ENCODE measurements at regions not wholly inside any gene's neighbourhood (a gene's known extent, or its start where the extent isn't known, plus 50 kb on each side); places are given as distances from the start of the nearest gene placed in this dataset.
"Not testable (repeated sequence)": the region's sequence is repeated elsewhere in the genome, so short reads cannot be mapped to it uniquely, and the experiment has no call there.

DNA sequence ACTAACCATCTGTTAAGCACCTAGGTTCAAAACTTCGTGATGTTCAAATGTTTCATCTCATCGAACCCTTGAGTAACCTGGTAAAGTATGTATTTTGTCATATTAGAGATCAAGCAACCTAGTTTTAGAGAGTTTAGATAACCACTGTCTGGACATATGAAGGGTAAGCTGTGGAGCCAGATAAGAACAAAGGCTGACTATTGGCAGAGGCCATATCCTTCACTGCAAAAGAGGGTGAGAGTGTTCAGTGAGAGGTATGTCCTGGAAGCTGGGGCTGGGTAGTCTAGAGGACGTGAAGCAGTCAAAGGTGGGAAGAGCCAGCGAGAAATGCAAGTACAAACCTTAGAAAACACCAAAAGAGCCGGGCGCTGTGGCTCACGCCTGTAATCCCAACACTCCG is 573.1 kb upstream of the KLF4 start:
- no peak for DNase-seq (ENCODE audit: low read depth)

DNA sequence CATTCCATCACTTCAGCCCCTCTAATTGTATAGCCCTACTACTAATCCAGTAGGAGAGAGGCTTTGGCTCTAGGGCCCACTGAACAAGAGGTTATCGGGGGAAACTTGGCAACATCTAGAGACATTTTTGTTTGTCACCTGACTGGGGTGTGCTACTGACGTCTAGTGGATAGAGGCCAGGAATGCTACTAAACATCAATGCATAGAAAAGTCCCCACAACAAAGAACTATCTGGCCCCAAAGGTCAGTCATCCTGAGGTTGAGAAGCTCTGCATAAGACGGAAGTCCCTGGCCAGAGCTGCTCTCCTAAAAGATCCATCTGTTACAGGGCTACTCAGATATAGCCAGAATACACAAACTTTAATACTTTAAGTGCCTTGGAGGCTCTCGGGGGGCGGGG is 570.6 kb upstream of the KLF4 start:
- peak; percentile 25 for DNase-seq (ENCODE audit: low read depth)

DNA sequence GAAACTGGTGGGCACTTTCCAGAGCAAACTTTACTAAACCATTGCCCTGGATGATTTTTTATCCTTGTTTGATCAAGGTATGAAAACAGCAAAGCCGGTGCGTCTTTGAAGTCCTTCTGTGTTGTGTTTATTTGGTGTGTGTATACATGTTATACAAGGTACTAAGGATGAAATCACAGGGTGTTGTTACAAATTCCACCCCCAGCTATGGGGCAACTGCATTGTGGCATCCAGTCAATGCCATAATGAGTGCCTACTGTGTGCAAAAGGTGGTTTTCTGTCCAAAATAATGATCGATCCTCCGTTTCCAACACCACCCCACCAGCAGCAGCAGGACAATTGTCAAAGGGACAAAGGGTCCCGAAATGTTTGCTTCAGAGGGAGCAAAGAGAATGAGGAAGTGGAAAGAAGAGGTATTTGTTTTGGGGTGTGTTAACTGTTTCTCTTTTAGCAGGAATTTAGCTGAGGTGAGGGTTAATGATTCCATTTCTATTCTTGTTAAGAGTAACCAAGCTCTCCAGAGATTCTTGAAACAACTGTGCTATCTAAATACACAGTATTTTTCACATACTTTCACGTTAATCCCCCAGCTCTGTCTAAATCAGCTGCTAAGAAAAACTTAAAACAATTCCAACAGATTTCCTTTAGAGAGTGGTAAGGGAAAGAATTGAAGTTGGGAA is 568.7 kb upstream of the KLF4 start:
- DNase-seq (ENCODE audit: low read depth): no peak

DNA sequence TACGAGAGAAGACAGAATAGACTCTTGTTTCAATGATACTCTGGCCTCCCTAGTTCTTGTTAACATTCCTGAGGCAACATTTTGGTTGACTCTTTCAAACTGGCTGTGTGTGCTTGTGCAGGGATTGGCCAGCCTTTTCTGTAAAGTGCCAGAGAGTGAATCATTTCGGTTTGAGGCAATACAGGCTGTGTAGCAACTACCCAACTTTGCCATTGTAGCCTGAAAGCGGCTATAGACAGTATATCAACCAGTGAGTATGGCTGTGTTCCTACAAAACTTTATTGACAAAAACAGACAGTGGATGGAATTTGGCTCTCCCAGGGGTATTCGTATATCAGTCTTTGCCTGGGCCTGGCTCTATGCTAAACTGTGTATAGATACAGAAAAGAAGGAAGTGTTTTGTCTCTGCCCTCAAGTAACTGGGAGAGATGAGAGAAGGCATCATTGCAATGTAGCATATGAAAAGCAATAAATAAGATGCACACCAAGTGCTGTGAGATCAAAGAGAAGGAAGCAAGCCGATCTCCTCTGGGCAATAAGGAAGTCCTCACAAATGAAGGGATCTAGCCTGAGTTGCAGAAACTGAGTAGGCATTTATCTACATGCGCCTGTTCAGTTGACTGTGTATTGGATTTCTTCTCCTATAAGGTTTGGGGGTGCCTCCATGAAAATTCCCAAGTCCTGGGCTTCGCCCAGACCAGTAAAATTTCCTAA is 568.0 kb upstream of the KLF4 start:
- peak; percentile 83 for DNase-seq (ENCODE audit: low read depth)

DNA sequence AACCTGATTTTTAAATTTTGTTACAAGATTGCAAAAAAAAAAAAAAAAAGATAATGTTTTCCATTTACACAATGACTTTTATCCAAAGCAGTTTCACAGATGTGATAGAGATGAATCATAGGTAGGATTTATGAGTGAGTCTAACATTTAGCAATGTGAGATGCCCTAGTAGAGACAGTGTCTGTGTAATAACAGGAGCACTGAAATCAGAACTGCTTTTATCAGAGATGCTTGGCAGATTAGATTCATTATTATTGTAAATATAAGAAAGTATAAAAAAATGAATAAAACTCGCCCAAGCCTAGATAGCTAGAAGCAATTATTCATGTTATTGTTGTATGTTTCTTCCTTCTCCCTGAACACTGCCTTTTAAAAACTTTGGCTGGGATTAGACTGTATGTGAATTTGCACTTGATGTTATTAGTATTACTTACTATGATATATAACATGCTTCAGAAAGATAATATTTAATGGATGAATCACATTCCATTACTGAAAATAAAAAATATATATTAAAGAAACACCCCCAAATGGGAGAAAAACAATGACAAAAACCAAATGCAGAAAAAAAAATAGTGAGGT is 567.3 kb upstream of the KLF4 start:
- DNase-seq (ENCODE audit: low read depth): peak; percentile 75

DNA sequence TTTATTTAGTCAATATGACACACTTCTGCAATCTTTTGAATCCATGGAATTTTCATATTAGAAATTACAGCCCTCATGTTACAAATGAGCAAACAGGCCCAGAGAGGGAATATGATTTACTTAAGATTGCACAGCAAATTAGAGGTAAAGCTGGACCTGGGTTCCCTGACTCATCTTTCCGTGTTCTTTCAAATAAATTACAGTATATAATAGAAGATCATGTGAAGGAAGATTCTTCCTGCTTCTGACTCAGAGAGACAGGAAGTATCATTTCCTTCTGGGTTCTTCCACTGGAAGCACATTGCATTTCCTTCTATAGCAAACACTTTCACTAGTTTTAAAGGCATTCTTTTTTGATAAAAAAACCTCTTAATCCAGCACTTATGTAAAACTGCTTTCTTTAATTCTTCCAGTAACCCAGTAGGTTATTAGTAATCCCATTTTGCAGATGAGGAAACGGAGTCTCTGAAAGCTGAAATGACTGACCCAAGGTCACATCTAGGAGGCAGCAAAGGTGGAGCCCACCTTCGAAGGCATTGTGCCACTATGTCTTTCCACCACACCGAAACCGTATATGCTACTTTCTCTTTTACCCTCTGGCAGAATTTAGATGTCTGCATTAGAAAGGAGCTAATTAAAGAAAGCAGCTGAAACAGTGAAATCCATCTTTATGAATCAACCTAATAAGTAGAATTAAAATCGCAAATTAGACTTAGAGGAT is 566.7 kb upstream of the KLF4 start:
- peak; percentile 66 for DNase-seq (ENCODE audit: low read depth)

DNA sequence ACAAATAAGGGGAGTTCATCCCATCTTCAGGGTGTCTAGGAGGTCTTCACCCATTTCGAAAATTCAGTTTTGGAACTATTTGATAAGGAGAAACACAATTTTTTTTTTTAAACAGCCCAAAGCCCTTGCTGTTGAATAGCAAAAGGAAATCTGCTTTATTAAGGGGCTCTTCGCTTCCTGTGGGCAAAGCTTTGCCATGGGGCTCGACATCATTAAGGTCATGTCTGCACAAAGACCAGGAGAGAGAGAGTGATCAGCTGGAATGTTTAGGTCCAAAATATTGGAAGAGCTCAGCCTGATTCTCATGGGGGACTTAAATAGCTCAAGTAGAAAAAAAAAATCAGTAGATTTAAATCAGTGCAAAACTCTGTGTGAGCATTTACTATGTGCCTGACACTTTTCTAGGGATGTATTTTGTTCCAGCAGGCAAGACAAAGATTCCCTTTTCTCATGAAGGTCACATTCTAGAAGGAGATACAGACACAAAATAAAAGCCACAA is 564.6 kb upstream of the KLF4 start:
- DNase-seq (ENCODE audit: low read depth): no peak

DNA sequence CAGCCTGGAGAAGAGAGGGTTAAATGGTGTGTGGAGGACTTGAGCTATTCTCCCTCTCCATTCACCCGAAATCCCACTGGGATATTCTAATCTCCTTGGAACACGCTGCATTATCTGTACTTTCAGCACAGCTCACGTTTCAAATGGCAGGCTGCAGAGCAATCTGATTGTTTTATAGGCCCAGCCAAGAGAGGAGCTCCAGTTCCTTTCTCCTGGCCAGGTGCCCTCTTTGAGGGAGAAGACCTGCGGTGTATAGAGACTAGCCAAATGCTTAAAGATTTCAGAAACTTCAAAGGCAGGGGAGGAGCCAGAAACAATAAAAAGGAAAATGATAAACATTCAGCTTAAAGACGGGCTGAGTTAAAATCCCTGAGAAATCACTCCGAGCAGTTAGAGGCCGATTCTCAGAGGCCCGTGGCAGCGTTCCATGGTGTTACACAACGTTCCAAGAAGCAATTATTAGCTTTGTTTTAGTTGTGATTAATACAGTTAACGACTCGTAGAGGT is 564.0 kb upstream of the KLF4 start:
- no peak for DNase-seq (ENCODE audit: low read depth)

DNA sequence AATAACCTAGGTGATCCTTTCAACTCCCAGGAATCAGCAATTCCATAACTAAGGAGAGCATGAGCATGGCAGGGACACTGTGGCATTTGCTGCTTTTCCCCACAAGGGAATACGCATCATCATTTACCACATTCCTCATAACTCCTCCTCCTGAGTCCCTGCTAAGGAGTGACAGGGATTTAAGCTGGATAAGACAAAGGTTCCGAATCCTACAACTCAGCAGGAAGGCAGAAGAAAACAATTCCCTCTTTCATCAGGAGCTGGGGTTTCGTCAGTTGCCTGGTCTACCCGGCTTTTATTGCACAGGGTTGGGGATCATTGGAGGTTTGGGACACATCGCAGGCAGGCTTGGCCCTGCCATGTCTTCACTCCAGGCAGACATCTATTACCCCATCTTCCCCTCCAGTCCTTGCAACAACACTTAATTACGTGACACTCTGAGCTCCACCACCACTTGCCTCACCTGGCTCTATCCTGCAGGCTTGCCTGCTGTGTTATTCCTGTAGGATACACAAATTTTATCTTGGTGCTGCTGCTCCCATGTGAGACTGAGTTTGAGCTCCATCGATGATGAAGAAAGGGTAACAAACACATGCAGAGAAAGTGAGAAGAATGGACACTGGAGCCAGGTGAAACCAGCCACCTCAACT is 563.0 kb upstream of the KLF4 start:
- DNase-seq (ENCODE audit: low read depth): no peak

DNA sequence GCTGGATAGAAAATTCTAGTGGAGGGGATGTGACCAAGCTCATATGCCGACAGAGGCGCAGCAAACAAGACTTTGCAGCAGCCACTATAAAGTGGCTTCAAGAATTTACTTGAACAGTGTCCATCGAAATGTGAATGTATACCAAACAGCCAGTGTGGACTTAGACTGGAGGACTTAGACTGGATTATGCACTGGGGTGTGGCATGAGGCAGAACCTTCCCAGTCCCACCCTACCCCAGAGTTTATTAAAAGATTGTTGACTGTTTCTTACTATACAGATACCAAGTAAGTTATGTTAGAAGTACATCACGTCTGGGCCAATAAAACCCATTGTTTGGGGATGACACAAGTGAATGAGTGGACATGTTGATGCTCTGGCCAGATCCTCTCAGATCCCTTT is 561.3 kb upstream of the KLF4 start:
- DNase-seq (ENCODE audit: low read depth): no peak

DNA sequence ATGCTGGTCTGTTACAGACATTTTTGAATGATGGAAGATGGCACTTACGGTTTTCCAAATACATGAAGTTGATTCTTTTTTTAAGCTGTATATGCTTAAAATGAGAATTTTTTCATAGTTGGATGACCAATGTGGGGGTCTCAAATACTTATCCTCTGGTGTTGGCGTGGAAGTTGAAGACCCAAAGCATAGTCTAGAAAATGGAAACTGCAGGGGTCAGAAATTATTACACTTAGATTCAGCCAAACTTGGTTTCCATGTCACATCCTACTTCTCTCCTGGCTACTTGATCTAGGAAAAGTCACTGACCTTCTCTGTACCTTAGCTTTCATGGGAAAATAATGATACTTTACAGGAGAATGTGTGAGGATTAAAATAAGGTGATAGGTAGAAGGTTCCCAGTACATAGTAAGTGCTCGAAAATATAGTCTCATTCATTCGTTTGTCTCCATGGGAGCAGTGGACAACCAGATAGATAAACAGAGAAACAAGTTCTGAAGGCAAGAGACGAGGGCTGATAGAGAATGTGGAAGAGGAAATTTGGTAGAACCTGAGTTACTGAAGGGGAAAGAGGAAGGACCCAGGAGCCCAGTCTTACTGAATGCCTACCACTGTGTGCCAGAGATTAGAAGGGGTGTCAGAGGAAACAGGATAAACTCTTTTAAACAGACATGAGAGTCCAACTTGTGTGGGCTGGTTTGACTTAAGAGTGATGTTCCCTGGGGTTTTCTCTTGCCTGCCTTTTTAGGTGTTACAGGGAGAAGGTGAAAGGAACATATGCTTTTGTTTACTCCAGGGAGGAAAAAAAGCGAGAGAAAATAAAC is 560.3 kb upstream of the KLF4 start:
- no peak for DNase-seq (ENCODE audit: low read depth)

DNA sequence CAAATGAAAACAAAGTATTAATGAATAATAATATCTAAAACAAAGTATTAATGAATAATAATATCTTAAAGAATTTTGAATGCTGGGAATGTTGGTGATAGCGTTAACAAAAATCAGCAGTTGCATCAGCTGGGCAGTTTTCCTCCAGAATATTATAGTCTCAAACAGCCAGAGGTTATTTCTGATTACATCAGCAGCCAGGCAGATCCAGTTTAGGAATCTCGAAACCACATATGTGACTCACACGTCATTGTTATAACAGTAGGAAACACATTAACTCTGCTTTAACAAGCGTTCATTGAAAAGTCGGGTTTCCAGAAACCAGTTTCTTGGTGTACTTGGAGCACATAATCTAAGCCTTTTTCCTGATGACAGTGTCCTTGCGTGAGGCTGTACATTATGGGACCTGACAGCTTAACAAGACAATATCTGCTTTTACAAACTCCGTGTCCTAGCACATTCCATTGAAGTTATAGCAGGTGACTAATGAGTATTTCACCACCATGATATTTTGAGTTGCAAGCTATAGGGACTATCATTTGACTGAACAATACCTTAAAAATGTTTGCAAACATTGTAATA is 559.5 kb upstream of the KLF4 start:
- DNase-seq (ENCODE audit: low read depth): peak; percentile 97

DNA sequence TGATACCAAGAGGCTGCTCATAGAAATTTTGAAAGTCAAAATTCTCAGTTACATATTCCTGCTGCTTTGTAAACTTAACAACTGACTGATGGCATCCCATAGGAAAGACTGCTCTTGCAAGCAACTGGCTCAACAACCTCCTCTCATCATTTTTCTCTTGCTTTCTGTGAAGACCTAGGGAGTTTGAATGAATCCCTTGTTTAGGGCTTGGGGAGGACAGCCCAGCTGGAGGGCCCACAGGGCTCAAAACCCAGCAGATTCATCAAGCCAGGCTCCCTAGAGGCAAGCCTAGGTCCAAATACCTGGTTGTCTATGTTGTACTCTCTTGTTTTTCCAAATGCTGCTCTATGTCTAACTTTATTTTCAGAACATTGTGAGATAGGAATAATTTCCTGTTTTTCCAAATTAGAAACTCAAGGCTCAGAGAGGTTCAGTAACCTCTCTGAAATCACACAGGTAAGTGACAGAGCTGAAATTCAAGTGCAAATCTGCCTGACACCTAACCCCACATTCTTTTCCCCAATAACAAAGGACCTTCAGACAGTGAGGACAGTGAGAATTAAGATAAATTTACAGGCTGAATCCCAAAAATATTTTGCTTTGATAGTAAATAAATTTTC is 558.9 kb upstream of the KLF4 start:
- no peak for DNase-seq (ENCODE audit: low read depth)

DNA sequence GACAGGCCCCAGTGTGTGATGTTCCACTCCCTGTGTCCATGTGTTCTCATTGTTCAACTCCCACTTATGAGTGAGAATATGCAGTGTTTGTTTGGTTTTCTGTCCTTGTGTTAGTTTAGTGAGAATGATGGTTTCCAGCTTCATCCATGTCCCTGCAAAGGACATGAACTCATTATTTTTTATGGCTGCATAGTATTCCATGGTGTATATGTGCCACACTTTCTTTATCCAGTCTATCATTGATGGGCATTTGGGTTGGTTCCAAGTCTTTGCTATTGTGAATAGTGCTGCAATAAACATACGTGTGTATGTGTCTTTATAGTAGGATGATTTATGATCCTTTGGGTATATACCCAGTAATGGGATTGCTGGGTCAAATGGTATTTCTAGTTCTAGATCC is 558.2 kb upstream of the KLF4 start:
- DNase-seq (ENCODE audit: low read depth): not testable (repeated sequence)

DNA sequence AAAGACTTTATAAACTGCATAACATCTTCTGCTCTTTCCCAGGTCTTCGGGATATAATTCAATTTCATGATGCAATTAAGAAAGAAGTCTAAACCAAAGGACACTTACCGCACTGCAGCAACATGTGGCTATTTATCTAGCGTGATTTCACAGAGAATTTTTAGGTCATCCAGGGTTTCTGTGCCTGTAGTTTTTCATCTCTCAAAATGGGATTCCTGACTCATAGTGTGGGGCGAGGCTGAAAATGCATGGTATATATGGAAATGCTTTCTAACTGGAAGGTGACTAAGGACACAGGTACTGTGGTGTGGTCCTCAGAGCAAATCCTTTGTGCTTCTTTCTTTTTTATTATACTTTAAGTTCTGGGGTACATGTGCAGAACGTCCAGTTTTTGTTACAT is 557.7 kb upstream of the KLF4 start:
- no peak for DNase-seq (ENCODE audit: low read depth)

DNA sequence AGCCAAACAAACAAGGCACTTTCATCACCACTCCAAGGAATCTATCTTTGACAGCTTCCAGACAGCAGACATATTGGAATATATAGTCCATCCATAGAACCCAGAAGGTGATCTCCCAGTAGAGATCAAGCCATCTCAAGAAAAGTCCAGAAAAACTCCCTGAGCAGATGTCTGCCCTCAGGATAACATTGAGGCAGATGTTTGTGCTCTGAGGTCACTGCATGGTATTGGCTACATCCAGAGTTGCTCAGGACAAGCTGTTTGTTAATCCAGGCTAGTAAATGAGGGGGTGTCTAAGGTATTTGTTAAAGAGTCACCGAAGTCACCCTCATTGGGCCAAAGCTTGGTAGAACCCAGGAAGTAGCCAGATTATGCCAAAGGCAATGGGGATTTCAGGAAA is 556.3 kb upstream of the KLF4 start:
- DNase-seq (ENCODE audit: low read depth): no peak

DNA sequence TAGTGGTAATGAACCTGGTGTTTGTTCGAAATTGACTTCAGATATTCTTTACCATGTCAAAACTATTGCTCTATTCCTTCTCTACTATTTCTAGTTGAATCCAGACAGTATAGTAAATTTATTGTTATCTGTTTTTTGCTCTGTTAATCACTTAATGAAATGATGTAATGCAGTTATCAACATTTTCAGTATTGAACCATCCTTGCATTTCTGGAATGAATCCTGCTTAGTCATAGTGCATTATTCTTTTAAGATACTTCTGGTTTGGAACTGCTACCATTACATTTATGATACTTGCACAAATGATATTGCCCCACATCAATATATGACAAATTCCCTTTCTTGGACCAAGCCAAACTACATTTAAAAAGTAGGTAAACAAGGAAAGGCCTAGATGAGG is 554.0 kb upstream of the KLF4 start:
- no peak for DNase-seq (ENCODE audit: low read depth)

DNA sequence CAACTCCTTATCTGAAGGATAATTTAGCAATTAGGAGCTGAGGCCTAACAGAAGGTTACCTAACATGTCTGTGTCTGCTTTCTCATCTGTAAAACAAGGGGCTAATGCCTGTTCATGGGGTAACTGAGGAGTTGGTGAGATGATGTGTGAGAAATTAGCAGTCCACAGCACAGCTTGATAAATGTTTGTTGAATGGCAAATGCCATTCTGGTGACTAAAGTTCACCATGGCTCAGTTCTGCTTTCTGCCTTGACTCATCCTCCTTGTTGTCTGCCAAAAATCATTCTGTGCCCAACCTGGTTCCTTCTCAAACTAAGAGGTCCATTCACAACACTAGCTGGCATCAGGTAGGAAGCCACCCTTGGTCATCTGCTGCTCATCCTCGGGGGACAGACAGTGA is 552.0 kb upstream of the KLF4 start:
- DNase-seq (ENCODE audit: low read depth): peak; percentile 77

DNA sequence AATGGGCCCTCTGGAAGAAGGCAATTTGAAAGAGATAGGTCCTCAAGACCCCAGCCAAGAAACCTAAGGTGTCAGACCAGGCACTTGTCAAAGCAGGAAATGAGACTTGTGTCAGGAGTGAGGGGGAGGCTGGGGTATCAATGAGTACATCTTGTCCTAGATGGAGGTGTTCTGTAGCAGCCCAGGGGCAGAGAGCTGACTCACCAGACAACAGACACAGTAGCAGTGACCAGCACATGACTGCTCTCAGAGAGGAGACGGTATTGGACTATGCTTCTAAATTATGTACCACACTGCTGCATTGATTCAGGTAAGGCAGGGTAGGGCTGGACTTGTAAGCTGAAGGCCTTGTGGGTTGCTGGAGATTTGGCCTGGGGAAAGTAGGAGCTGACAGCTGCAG is 551.2 kb upstream of the KLF4 start:
- no peak for DNase-seq (ENCODE audit: low read depth)

DNA sequence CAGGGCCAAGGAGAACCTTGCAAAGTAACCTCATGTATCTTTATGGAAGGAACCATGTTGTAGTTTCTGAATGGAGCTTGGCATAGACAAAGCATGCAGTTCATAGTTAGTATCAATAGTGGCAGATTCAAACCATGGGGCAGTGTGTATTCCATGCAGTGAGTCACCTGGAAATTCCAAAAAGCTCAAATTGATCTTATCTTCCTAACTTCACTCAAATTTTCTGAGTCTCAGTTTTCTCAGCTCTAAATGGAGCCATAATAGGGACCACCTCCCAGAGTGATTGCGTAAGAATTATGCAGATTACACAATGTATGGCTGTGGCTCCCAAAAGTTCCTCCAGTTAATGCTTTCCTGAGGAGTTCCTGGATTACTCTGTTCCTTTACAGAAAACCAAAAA is 549.9 kb upstream of the KLF4 start:
- no peak for DNase-seq (ENCODE audit: low read depth)

Data from HS-5 (cell line).